HepG2 (cell line): ENCODE measurements at regions not wholly inside any gene's neighbourhood (a gene's known extent, or its start where the extent isn't known, plus 50 kb on each side); places are given as distances from the start of the nearest gene placed in this dataset.

Source experiments
- ATAC-seq: fragments of 200-7000 bp; cut with Tn5 transposase; 3 replicates; pipeline ENCODE4 v1.9.1; 2020; ENCODE audit warnings: mild to moderate bottlenecking, moderate library complexity
- BruUV-seq: library from RNA; stranded (reverse); fragments of 400-500 nt; replicated peaks from 2 replicates; lab custom pipeline; 2021; lab: Mats Ljungman, UMichigan
- CTCF ChIA-PET: fragments of 300-600 bp; formaldehyde crosslinking; extraction: SDS; loops from one replicate; lab custom pipeline; 2021; ENCODE audit warnings: low total read pairs, inconsistent platforms, low intra/inter-chr PET ratio; lab: Yijun Ruan, JAX
- POLR2A ChIA-PET: fragments of 350-600 bp; sonication (Branson Sonifier 250); formaldehyde crosslinking; loops from one replicate; lab custom pipeline; 2020; ENCODE audit warnings: antibody characterized with exemption, inconsistent platforms; lab: Yijun Ruan, JAX
- DNase-seq: peaks from one replicate; pipeline ENCODE4 v3.0.0-alpha.2; 2015; ENCODE audit warnings: low spot score
- FAIRE-seq: peaks from 3 replicates; lab custom pipeline; 2011; peaks lifted over from hg19 to GRCh38; lab: Jason Lieb, UNC
- H2AFZ ChIP-seq: one replicate; pipeline ENCODE4 v1.6.1; 2011; ENCODE audit warnings: low read length, inconsistent platforms
- H3K27ac ChIP-seq: fragments of 300-600 bp; 3 replicates; pipeline ENCODE4 v1.8.0; 2011; ENCODE audit warnings: mixed run types, mild to moderate bottlenecking, mixed read lengths, low read length, inconsistent platforms; ENCODE audit not compliant: insufficient read depth; ENCODE audit errors: extremely low read length
- H3K27me3 ChIP-seq, 2 experiments: fragments of 200-600 bp in 1 of 2; 2 replicates in 1 of 2; 3 replicates in 1 of 2; pipeline versions ENCODE4 v1.6.0 to v1.8.0; 2011; ENCODE audit warnings: low read length in 2 of 2, mild to moderate bottlenecking in 2 of 2, moderate library complexity in 2 of 2, inconsistent platforms in 1 of 2; ENCODE audit not compliant: insufficient read depth in 2 of 2, control insufficient read depth in 1 of 2
- H3K36me3 ChIP-seq, 2 experiments: fragments of 200-600 bp in 1 of 2; replicated peaks in 1 of 2; 2 replicates in 1 of 2; 3 replicates in 1 of 2; pipeline versions ENCODE4 v1.5.1 to v1.8.0; 2011; ENCODE audit warnings: low read length in 2 of 2, inconsistent platforms in 1 of 2; ENCODE audit not compliant: insufficient read depth in 2 of 2, control insufficient read depth in 1 of 2
- H3K4me1 ChIP-seq: 2 replicates; pipeline ENCODE4 v1.5.1; 2012; ENCODE audit warnings: low read length, inconsistent platforms; ENCODE audit not compliant: insufficient read depth
- H3K4me2 ChIP-seq: 2 replicates; pipeline ENCODE4 v1.6.0; 2011; ENCODE audit warnings: low read depth, low read length, inconsistent platforms
- H3K4me3 ChIP-seq, 3 experiments: fragments of 200-600 bp in 1 of 3; sonication (generic), shearing (Covaris generic) in 1 of 3; replicated peaks in 1 of 3; 2 replicates each; pipeline ENCODE4 v1.5.1; 2011 to 2016; ENCODE audit warnings: low read length in 3 of 3, inconsistent platforms in 2 of 3, low read depth in 2 of 3, mild to moderate bottlenecking in 2 of 3, control low read depth in 1 of 3, mixed read lengths in 1 of 3; ENCODE audit not compliant: insufficient read depth in 1 of 3
- H3K79me2 ChIP-seq: one replicate; pipeline ENCODE4 v1.6.1; 2011; ENCODE audit warnings: low read length, inconsistent platforms; ENCODE audit not compliant: insufficient read depth
- H3K9ac ChIP-seq: 2 replicates; pipeline ENCODE4 v1.6.0; 2011; ENCODE audit warnings: mild to moderate bottlenecking, low read depth, low read length, inconsistent platforms; ENCODE audit not compliant: insufficient read depth
- H3K9me3 ChIP-seq: 2 replicates; pipeline ENCODE4 v1.5.1; 2012; ENCODE audit warnings: mild to moderate bottlenecking, low read length
- H4K20me1 ChIP-seq: 2 replicates; pipeline ENCODE4 v1.6.0; 2011; ENCODE audit warnings: inconsistent platforms, mild to moderate bottlenecking, low read length, moderate library complexity; ENCODE audit not compliant: insufficient read depth
- AHR ChIP-seq: IDR thresholded peaks from 2 replicates; pipeline ENCODE4 v1.6.1; 2018; ENCODE audit warnings: missing genetic modification reagents, missing compliant biosample characterization
- CBFB ChIP-seq: sonication (generic); formaldehyde crosslinking; IDR thresholded peaks from 2 replicates; pipeline ENCODE4 v1.4.0; 2020; ENCODE audit warnings: missing genetic modification reagents
- CBX5 ChIP-seq: sonication (generic); formaldehyde crosslinking; IDR thresholded peaks from 2 replicates; pipeline ENCODE4 v1.4.0; 2020; ENCODE audit warnings: missing genetic modification reagents, borderline replicate concordance
- CCAR2 ChIP-seq: fragments of 200-400 bp; formaldehyde crosslinking; optimal IDR thresholded peaks from 2 replicates; pipeline ENCODE3; 2018; ENCODE audit warnings: low read depth, mild to moderate bottlenecking, low read length, moderate library complexity
- GTF2F1 ChIP-seq: fragments of 150-350 bp; IDR thresholded peaks from 2 replicates; pipeline ENCODE4 v1.6.1; 2014; ENCODE audit warnings: low read length
- KDM4B ChIP-seq: sonication (generic); formaldehyde crosslinking; IDR thresholded peaks from 2 replicates; pipeline ENCODE4 v1.4.0; 2020; ENCODE audit warnings: missing genetic modification reagents
- MED8 ChIP-seq: sonication (generic); formaldehyde crosslinking; IDR thresholded peaks from 2 replicates; pipeline ENCODE4 v1.8.1; 2023; ENCODE audit warnings: mild to moderate bottlenecking, missing genetic modification reagents; ENCODE audit not compliant: insufficient replicate concordance
- NR2C2 ChIP-seq: sonication (generic); formaldehyde crosslinking; IDR thresholded peaks from 2 replicates; pipeline ENCODE4 v1.4.0; 2020; ENCODE audit warnings: missing genetic modification reagents, mild to moderate bottlenecking, moderate library complexity, borderline replicate concordance
- SATB2 ChIP-seq: sonication (generic); formaldehyde crosslinking; IDR thresholded peaks from 2 replicates; pipeline ENCODE4 v1.5.0; 2020; ENCODE audit warnings: missing genetic modification reagents
- SMAD1 ChIP-seq: sonication (generic); formaldehyde crosslinking; IDR thresholded peaks from 2 replicates; pipeline ENCODE4 v1.4.0; 2020; ENCODE audit warnings: missing genetic modification reagents, low read depth, mild to moderate bottlenecking, borderline replicate concordance
- ZNF441 ChIP-seq: sonication (generic); formaldehyde crosslinking; IDR thresholded peaks from 2 replicates; pipeline ENCODE4 v1.7.0; 2021; ENCODE audit warnings: missing genetic modification reagents, borderline replicate concordance
- ZNF598 ChIP-seq: sonication (generic); formaldehyde crosslinking; IDR thresholded peaks from 2 replicates; pipeline ENCODE4 v1.5.1; 2020; ENCODE audit warnings: mild to moderate bottlenecking, missing genetic modification reagents, borderline replicate concordance
- ZNF724P ChIP-seq: sonication (generic); formaldehyde crosslinking; IDR thresholded peaks from 2 replicates; pipeline ENCODE4 v1.8.0; 2022; ENCODE audit warnings: missing genetic modification reagents, borderline replicate concordance
- ZNF83 ChIP-seq: sonication (generic); formaldehyde crosslinking; IDR thresholded peaks from 2 replicates; pipeline ENCODE4 v1.4.0; 2020; ENCODE audit warnings: missing genetic modification reagents, mild to moderate bottlenecking, borderline replicate concordance
- WGBS: methylation state at CpG from one replicate; pipeline ENCODE4 v1.1.6; 2017; ENCODE audit warnings: low lambda C conversion rate; 5-methylcytosine and 5-hydroxymethylcytosine counted together
- in situ Hi-C: cut with HindIII; loops from 2 replicates; pipeline ENCODE4 v1.10.0; 2017; ENCODE audit warnings: low pct_unique_long_range_greater_than_20kb; ENCODE audit not compliant: extremely low pct_ligation_motif_present
- intact Hi-C: fragments of 100-400 bp; cut with micrococcal nuclease; formaldehyde crosslinking; loops from one replicate; pipeline ENCODE4 v1.10.0; 2022; ENCODE audit not compliant: unreplicated experiment

DNA sequence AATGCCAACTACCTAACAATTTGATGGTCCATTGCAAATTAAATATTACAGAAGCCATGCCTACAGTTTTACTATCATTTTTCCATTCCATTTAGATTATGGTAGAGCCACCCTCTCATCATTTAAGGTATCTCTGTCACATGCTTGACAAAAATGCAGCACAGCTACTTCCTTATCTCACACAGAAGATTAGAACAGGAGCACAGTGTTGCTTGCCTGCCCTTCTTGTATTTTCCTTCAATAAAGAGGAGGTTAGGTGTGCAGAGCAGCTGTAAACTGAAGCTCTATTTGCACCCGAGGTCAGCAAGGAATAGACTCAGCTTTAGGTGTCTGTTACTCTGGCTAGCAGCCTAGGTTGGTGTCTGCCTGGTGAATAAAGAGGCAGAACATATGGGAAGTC lies 51.5 kb upstream of the ATP10B start:
- Histone ChIP-seq H3K27me3 (no peaks in the 10 kb centered on the region), H3K27ac (no peak overlapping the region), H3K36me3 (no peaks in the 10 kb centered on the region), H4K20me1 (no peaks in the 10 kb centered on the region), H3K4me1 (peaks cover 12% of the 10 kb centered on the region; the same call in 1 of the 2 replicates), H3K4me2 (no peak overlapping the region), H3K9ac (no peak overlapping the region), H3K4me3 (no peak overlapping the region), H3K79me2 (no peaks in the 10 kb centered on the region), H3K9me3 (no peaks in the 10 kb centered on the region), H2AFZ (no peak overlapping the region)
- in situ Hi-C loops: no loop called here
- FAIRE-seq (no peak), ATAC-seq (no peak), DNase-seq (no peak)
- no peak for TF ChIP-seq ZNF724P
- TF ChIP-seq SATB2 (CRISPR knock-in tag): no peak
- TF ChIP-seq AHR: no peak
- no peak for TF ChIP-seq ZNF83
- TF ChIP-seq CBFB (CRISPR knock-in tag): no peak
- TF ChIP-seq KDM4B (CRISPR knock-in tag): no peak
- TF ChIP-seq GTF2F1: no peak
- no peak for TF ChIP-seq ZNF598
- TF ChIP-seq ZNF441: no peak
- TF ChIP-seq SMAD1 (CRISPR knock-in tag): no peak
- no peak for TF ChIP-seq NR2C2 (CRISPR knock-in tag)
- no peak for TF ChIP-seq MED8
- no peak for TF ChIP-seq CBX5
- TF ChIP-seq CCAR2: no peak
- ChIA-PET CTCF (no interaction called here), POLR2A (no interaction called here)
- intact Hi-C loops: no loop called here
- BruUV-seq: no TSS peak
- 0% methylated on average over 1 of the region's 1 CpG for WGBS
